Ascending aorta (tissue), 2 donors: ENCODE measurements at regions not wholly inside any gene's neighbourhood (a gene's known extent, or its start where the extent isn't known, plus 50 kb on each side); places are given as distances from the start of the nearest gene placed in this dataset.

Experiments used
- DNase-seq, 2 donors: peaks; one replicate each; pipeline ENCODE4 v3.0.0-alpha.2; 2019; ENCODE audit warnings: low spot score in 2 of 2
- H3K27ac ChIP-seq, 2 donors: fragments of 200-600 bp; sonication (generic); one replicate each; pipeline ENCODE4 v1.5.1; 2016 to 2017; ENCODE audit warnings: mild to moderate bottlenecking in 1 of 2
- H3K27me3 ChIP-seq: fragments of 200-600 bp; sonication (generic); one replicate; pipeline ENCODE4 v1.5.1; 2017
- H3K36me3 ChIP-seq, 2 donors: fragments of 200-600 bp; sonication (generic); one replicate each; pipeline ENCODE4 v1.5.1; 2016
- H3K4me1 ChIP-seq, 2 donors: fragments of 200-600 bp; sonication (generic); one replicate each; pipeline ENCODE4 v1.5.1; 2016 to 2017; ENCODE audit warnings: mild to moderate bottlenecking in 1 of 2
- H3K4me3 ChIP-seq, 2 donors: fragments of 200-600 bp; sonication (generic); one replicate each; pipeline ENCODE4 v1.5.1; 2016 to 2017; ENCODE audit warnings: mild to moderate bottlenecking in 1 of 2
- H3K9me3 ChIP-seq, 2 donors: fragments of 200-600 bp; sonication (generic); one replicate each; pipeline ENCODE4 v1.5.1; 2016
- intact Hi-C: fragments of 100-400 bp; cut with DNase I; formaldehyde crosslinking; loops from one replicate; pipeline ENCODE4 v1.15.1; 2023
- TF ChIP-seq, protein P1 (sequence below), 3 experiments: fragments of 200-600 bp in 2 of 3; fragments of 450-650 bp in 1 of 3; sonication (generic) in 2 of 3; IDR thresholded peaks; one replicate each; pipeline ENCODE4 v1.5.1; 2016 to 2019; ENCODE audit warnings: antibody characterized with exemption in 3 of 3, mild to moderate bottlenecking in 1 of 3, moderate library complexity in 1 of 3

DNA sequence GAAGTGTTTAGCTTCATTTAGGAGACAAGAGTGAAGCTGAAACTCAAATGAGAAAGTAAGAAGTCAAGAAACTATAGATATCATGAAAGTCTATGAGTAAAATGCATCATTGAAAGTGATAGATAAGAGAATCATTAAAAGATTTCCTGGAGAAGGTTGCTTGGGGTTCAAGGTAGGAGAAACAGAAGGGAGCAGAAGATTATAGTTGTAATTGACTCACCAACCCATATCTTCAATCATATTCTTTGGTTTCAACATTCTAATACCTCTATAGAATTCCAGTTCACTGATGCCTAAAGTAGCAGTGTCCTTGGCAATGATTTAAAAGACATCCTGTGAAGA, 365.7 kb upstream of the RIOK2 start:
- TF ChIP-seq, protein P1, sequence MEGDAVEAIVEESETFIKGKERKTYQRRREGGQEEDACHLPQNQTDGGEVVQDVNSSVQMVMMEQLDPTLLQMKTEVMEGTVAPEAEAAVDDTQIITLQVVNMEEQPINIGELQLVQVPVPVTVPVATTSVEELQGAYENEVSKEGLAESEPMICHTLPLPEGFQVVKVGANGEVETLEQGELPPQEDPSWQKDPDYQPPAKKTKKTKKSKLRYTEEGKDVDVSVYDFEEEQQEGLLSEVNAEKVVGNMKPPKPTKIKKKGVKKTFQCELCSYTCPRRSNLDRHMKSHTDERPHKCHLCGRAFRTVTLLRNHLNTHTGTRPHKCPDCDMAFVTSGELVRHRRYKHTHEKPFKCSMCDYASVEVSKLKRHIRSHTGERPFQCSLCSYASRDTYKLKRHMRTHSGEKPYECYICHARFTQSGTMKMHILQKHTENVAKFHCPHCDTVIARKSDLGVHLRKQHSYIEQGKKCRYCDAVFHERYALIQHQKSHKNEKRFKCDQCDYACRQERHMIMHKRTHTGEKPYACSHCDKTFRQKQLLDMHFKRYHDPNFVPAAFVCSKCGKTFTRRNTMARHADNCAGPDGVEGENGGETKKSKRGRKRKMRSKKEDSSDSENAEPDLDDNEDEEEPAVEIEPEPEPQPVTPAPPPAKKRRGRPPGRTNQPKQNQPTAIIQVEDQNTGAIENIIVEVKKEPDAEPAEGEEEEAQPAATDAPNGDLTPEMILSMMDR (IDR thresholded peaks at IDR 0.05): no peak
- intact Hi-C loops: no loop called here
- no peaks in the 10 kb centered on the region for H3K9me3 ChIP-seq

DNA sequence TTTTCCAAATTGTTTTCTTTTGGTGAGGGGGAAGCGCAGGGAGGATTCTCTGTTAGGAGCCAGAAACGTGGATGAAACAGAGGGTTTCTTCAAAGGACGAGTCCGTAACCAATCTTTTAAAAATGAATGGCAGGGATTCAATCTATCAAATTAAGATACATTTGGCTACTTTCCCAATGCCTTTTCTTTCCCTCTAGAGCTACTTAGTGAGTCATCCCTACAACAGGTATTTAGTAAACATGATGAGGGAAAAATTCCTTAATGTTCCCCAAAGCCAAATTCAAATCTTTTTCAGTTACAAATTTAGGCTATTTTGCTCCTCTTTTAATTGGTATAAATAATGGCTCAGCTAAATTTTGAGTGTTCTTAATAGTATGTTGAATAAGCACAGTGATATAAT, 366.4 kb upstream of the RIOK2 start:
- Histone ChIP-seq H3K9me3 (no peaks in the 10 kb centered on the region), H3K27me3 (no peaks in the 10 kb centered on the region), H3K4me1 (no peaks in the 10 kb centered on the region), H3K27ac (no peak overlapping the region), H3K36me3 (no peaks in the 10 kb centered on the region), H3K4me3 (no peak overlapping the region)
- no peak for DNase-seq
- intact Hi-C loops: no loop called here
- TF ChIP-seq, protein P1 (IDR thresholded peaks at IDR 0.05): no peak

More for the DNA sequence above, 365.7 kb upstream of the RIOK2 start:
- H3K36me3 ChIP-seq: no peaks in the 10 kb centered on the region
- H3K27me3 ChIP-seq: no peaks in the 10 kb centered on the region
- no peak overlapping the region for H3K27ac ChIP-seq
- no peak for DNase-seq
- H3K4me3 ChIP-seq: no peak overlapping the region
- no peaks in the 10 kb centered on the region for H3K4me1 ChIP-seq

DNA sequence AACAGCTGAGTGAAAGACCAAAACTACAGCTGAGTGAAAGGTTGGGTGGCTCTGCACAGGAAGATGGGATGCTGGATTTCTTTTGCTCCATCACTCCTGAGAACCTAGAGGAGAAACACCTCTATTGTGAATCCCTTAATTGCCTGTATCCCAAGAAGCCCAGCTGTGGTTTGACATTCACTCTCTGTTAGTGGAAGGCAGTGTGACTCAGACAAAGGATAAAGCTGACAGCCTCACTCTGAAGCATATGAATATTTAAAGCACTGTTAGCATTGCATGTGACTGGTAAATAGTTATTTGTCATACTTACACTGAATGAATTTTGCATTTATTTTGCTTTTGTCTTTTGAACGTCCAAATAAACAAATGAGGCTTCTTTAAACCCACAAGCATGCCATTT, 367.1 kb upstream of the RIOK2 start:
- Histone ChIP-seq H3K36me3 (no peaks in the 10 kb centered on the region), H3K27ac (no peak overlapping the region), H3K4me1 (no peaks in the 10 kb centered on the region), H3K9me3 (no peaks in the 10 kb centered on the region), H3K27me3 (no peaks in the 10 kb centered on the region), H3K4me3 (no peak overlapping the region)
- intact Hi-C loops: no loop called here
- no peak for DNase-seq
- TF ChIP-seq, protein P1 (IDR thresholded peaks at IDR 0.05): no peak

DNA sequence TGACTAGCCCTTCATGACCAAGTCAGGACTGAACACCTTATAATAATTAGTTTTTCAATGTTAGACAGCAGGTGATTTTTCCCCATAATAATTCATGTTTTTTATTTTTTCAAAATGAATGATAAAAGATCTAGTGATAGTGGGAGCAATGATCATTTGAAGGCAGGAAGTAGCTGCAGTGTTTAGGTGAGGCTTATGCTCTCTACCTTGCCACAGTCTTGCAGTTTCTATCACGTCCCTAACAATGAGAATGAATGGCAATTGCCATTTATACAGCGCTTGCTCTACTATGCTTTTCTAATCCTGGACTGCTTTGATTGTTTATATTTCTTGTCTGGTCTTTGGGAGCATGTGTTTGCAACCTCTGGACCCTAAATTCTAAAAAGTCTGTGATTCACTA, 367.8 kb upstream of the RIOK2 start:
- no peaks in the 10 kb centered on the region for H3K27me3 ChIP-seq
- H3K27ac ChIP-seq: no peak overlapping the region
- intact Hi-C loops: no loop called here
- H3K9me3 ChIP-seq: no peaks in the 10 kb centered on the region
- TF ChIP-seq, protein P1 (IDR thresholded peaks at IDR 0.05): no peak
- H3K36me3 ChIP-seq: no peaks in the 10 kb centered on the region
- no peak overlapping the region for H3K4me3 ChIP-seq
- DNase-seq: no peak
- H3K4me1 ChIP-seq: no peaks in the 10 kb centered on the region

DNA sequence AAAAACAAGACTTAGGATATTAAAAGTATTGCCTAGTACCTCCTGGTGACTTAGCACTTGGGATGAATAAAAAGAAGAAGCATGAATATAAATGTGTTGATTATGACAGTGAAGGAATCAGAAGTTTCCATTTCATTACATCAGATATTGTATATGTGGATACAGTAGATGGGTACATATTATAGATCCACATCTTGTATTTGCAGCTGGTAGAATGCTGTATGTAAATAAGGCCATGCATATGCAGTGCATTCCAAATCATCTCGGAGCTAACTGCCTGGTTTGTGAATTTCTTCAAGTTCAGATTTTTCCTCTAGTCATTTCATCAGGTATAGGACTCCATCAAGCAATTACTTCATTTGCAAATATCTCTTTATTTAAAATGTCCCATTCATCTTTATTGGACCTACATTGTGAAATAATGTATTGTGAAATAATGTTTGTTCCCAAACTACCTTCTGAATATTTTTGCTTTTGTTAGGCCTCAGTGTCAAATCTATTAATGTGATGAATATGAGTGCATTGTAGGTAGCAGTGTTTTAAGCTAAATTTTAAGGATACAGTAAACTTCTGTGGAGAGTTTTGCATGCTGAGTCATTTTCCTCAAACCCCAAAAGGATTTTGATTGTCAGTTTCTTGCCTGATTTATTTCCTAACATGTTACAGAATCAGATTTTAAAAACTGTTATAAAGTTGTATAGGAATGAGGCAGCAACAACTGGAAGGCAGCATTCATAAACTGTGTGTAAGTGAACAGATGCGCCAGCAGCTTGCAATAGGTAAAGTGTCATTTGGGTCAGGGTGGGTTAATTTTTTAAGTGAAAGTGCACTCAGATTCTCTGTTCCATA, 370.8 kb upstream of the RIOK2 start:
- DNase-seq: no peak
- intact Hi-C loops: no loop called here
- Histone ChIP-seq H3K4me3 (no peak overlapping the region), H3K27me3 (no peaks in the 10 kb centered on the region), H3K9me3 (no peaks in the 10 kb centered on the region), H3K36me3 (no peaks in the 10 kb centered on the region), H3K27ac (no peak overlapping the region), H3K4me1 (no peaks in the 10 kb centered on the region)
- TF ChIP-seq, protein P1 (IDR thresholded peaks at IDR 0.05): no peak
